SK-N-SH (cell line): ENCODE measurements at regions not wholly inside any gene's neighbourhood (a gene's known extent, or its start where the extent isn't known, plus 50 kb on each side); places are given as distances from the start of the nearest gene placed in this dataset.
A peak's percentile ranks its signal among the peaks of the same experiment; 100 is the strongest.

ENCODE experiments used
- CTCF ChIA-PET: fragments of 300-600, 350-600 bp; formaldehyde crosslinking; extraction: SDS; loops from one replicate; lab custom pipeline; 2021; lab: Yijun Ruan, JAX
- POLR2A ChIA-PET: fragments of 350-600 bp; sonication (Branson Sonifier 250); formaldehyde crosslinking; extraction: SDS; loops from one replicate; lab custom pipeline; 2020; ENCODE audit warnings: antibody characterized with exemption, inconsistent platforms; lab: Yijun Ruan, JAX
- DNase-seq: peaks from one replicate; pipeline ENCODE4 v3.0.0; 2012
- H2AFZ ChIP-seq: fragments of 200-600 bp; sonication (generic); 2 replicates; pipeline ENCODE4 v1.8.1; 2016; ENCODE audit warnings: antibody characterized with exemption, mild to moderate bottlenecking, low read depth
- H3F3A ChIP-seq: fragments of 200-600 bp; sonication (generic); replicated peaks from 2 replicates; pipeline ENCODE3; 2016; ENCODE audit warnings: antibody characterized with exemption, mild to moderate bottlenecking; ENCODE audit not compliant: insufficient read depth
- H3K27ac ChIP-seq, 2 experiments: fragments of 200-500 bp in 1 of 2; fragments of 200-600 bp in 1 of 2; sonication (Bioruptor generic) in 1 of 2; sonication (generic), shearing (Covaris generic) in 1 of 2; 2 replicates each; pipeline versions ENCODE4 v1.5.1 to v1.6.1; 2014 to 2016; ENCODE audit warnings: low read depth in 2 of 2, inconsistent platforms in 1 of 2, low read length in 1 of 2, mild to moderate bottlenecking in 1 of 2, mixed read lengths in 1 of 2
- H3K27me3 ChIP-seq: fragments of 200-600 bp; sonication (generic), shearing (Covaris generic); 2 replicates; pipeline ENCODE4 v1.6.1; 2016; ENCODE audit warnings: mixed run types; ENCODE audit not compliant: insufficient read depth
- H3K36me3 ChIP-seq, 2 experiments: fragments of 200-500 bp in 1 of 2; fragments of 200-600 bp in 1 of 2; sonication (Bioruptor generic) in 1 of 2; sonication (generic) in 1 of 2; replicated peaks in 1 of 2; 2 replicates each; pipeline versions ENCODE3 to v1.5.1; 2014 to 2016; ENCODE audit warnings: low read length in 1 of 2, mild to moderate bottlenecking in 1 of 2; ENCODE audit not compliant: insufficient read depth in 2 of 2, control insufficient read depth in 1 of 2
- H3K4me1 ChIP-seq, 2 experiments: fragments of 200-500 bp in 1 of 2; fragments of 200-600 bp in 1 of 2; sonication (Bioruptor generic) in 1 of 2; sonication (generic), shearing (Covaris generic) in 1 of 2; 2 replicates each; pipeline versions ENCODE4 v1.5.1 to v1.6.1; 2014 to 2016; ENCODE audit warnings: low read depth in 1 of 2, low read length in 1 of 2, mixed run types in 1 of 2; ENCODE audit not compliant: insufficient read depth in 2 of 2, control insufficient read depth in 1 of 2
- H3K4me2 ChIP-seq: fragments of 200-600 bp; sonication (generic), shearing (Covaris generic); 2 replicates; pipeline ENCODE4 v1.6.1; 2017; ENCODE audit warnings: mixed run types
- H3K4me3 ChIP-seq, 2 experiments: fragments of 200-500 bp in 1 of 2; fragments of 200-600 bp in 1 of 2; sonication (Bioruptor generic) in 1 of 2; sonication (generic), shearing (Covaris generic) in 1 of 2; 2 replicates each; pipeline versions ENCODE4 v1.5.1 to v1.8.1; 2014 to 2016; ENCODE audit warnings: low read depth in 2 of 2, inconsistent platforms in 1 of 2, low read length in 1 of 2, mild to moderate bottlenecking in 1 of 2, mixed read lengths in 1 of 2, moderate library complexity in 1 of 2
- H3K79me2 ChIP-seq: fragments of 200-600 bp; sonication (generic); 2 replicates; pipeline ENCODE4 v1.8.1; 2017; ENCODE audit warnings: mild to moderate bottlenecking; ENCODE audit not compliant: insufficient read depth
- H3K9ac ChIP-seq: fragments of 200-600 bp; sonication (generic); 2 replicates; pipeline ENCODE4 v1.6.1; 2017; ENCODE audit warnings: mixed run types
- H3K9me2 ChIP-seq: fragments of 200-600 bp; sonication (generic); 2 replicates; pipeline ENCODE4 v1.6.1; 2017; ENCODE audit warnings: mixed run types
- H3K9me3 ChIP-seq: fragments of 200-600 bp; sonication (generic); 2 replicates; pipeline ENCODE4 v1.6.1; 2017; ENCODE audit warnings: mixed run types, mild to moderate bottlenecking, moderate library complexity
- H4K20me1 ChIP-seq: fragments of 200-600 bp; sonication (generic); 2 replicates; pipeline ENCODE4 v1.6.1; 2017; ENCODE audit warnings: mild to moderate bottlenecking, mixed run types; ENCODE audit not compliant: insufficient read depth
- EZH2phosphoT487 ChIP-seq: fragments of 200-600 bp; sonication (generic); IDR thresholded peaks from 2 replicates; pipeline ENCODE4 v1.6.1; 2017; ENCODE audit warnings: low read depth, mixed run types, mild to moderate bottlenecking, antibody characterized with exemption, moderate library complexity, borderline replicate concordance
- FOXM1 ChIP-seq: IDR thresholded peaks from 2 replicates; pipeline ENCODE4 v1.4.0; 2012; ENCODE audit warnings: low read depth, mild to moderate bottlenecking
- GABPA ChIP-seq: IDR thresholded peaks from 2 replicates; pipeline ENCODE4 v1.4.0; 2012; ENCODE audit warnings: low read depth, mild to moderate bottlenecking
- POLR2AphosphoS5 ChIP-seq: IDR thresholded peaks from 2 replicates; pipeline ENCODE4 v1.6.1; 2012; ENCODE audit warnings: low read depth, low read length
- RCOR1 ChIP-seq: fragments of 150-350 bp; IDR thresholded peaks from 2 replicates; pipeline ENCODE4 v1.6.1; 2017; ENCODE audit warnings: antibody characterized with exemption, low read length
- RXRA ChIP-seq: IDR thresholded peaks from 2 replicates; pipeline ENCODE4 v1.4.0; 2012; ENCODE audit warnings: low read depth, mild to moderate bottlenecking, borderline replicate concordance
- SIN3A ChIP-seq: IDR thresholded peaks from 2 replicates; pipeline ENCODE4 v1.6.1; 2012; ENCODE audit warnings: low read depth, mild to moderate bottlenecking, low read length, moderate library complexity, borderline replicate concordance
- SMC3 ChIP-seq: IDR thresholded peaks from 2 replicates; pipeline ENCODE4 v1.6.1; 2012; ENCODE audit warnings: low read depth, low read length, improper control_type of control experiment
- TAF1 ChIP-seq: IDR thresholded peaks from 2 replicates; pipeline ENCODE4 v1.6.1; 2012; ENCODE audit warnings: low read depth, mild to moderate bottlenecking, low read length, moderate library complexity, borderline replicate concordance
- YY1 ChIP-seq: IDR thresholded peaks from 2 replicates; pipeline ENCODE4 v1.4.0; 2012; ENCODE audit warnings: low read depth, mild to moderate bottlenecking
- WGBS: methylation state at CpG from one replicate; pipeline ENCODE4 v1.1.6; 2017; ENCODE audit warnings: low lambda C conversion rate; 5-methylcytosine and 5-hydroxymethylcytosine counted together
- TF ChIP-seq, protein P1 (sequence below): fragments of 150-350 bp; IDR thresholded peaks from 2 replicates; pipeline ENCODE4 v1.6.1; 2016; ENCODE audit warnings: mild to moderate bottlenecking, low read depth, low read length
- TF ChIP-seq, protein P2 (sequence below): IDR thresholded peaks from 2 replicates; pipeline ENCODE4 v1.4.0; 2012; ENCODE audit warnings: low read depth, borderline replicate concordance
- TF ChIP-seq, protein P3 (sequence below): IDR thresholded peaks from 2 replicates; pipeline ENCODE4; 2012
- TF ChIP-seq, protein P4 (sequence below): IDR thresholded peaks from 2 replicates; pipeline ENCODE4 v1.6.1; 2012; ENCODE audit warnings: mild to moderate bottlenecking, low read depth, low read length, moderate library complexity

DNA sequence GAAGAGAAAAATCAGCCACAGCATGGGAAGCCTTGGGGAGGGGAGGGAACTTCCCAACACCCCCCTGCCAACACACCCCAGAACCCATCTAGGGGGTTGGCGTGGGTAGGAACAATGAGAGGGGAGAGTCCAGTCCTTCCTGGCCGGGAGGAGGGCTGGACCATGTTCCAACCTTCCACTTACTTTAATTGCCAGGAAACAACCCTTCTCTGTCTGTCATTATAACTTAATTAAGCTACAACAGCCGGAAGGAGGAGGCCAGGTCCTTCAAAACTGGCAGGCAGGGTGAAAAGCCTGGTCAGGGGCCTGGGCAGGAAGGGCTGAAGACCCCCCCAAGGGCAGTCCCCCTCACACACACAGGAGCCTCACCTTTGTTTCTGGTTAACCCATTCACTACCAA lies 447.0 kb downstream of the SOX9 start (continued):
- TF ChIP-seq, protein P1, sequence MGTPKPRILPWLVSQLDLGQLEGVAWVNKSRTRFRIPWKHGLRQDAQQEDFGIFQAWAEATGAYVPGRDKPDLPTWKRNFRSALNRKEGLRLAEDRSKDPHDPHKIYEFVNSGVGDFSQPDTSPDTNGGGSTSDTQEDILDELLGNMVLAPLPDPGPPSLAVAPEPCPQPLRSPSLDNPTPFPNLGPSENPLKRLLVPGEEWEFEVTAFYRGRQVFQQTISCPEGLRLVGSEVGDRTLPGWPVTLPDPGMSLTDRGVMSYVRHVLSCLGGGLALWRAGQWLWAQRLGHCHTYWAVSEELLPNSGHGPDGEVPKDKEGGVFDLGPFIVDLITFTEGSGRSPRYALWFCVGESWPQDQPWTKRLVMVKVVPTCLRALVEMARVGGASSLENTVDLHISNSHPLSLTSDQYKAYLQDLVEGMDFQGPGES = no peak
- no peak for TF ChIP-seq SMC3
- TF ChIP-seq RCOR1 = peak; percentile 16; the same call in 1 of the 2 replicates
- TF ChIP-seq, protein P2, sequence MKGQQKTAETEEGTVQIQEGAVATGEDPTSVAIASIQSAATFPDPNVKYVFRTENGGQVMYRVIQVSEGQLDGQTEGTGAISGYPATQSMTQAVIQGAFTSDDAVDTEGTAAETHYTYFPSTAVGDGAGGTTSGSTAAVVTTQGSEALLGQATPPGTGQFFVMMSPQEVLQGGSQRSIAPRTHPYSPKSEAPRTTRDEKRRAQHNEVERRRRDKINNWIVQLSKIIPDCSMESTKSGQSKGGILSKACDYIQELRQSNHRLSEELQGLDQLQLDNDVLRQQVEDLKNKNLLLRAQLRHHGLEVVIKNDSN = no peak
- no peak for TF ChIP-seq TAF1
- no peak for TF ChIP-seq GABPA
- TF ChIP-seq EZH2phosphoT487 = no peak
- TF ChIP-seq, protein P3, sequence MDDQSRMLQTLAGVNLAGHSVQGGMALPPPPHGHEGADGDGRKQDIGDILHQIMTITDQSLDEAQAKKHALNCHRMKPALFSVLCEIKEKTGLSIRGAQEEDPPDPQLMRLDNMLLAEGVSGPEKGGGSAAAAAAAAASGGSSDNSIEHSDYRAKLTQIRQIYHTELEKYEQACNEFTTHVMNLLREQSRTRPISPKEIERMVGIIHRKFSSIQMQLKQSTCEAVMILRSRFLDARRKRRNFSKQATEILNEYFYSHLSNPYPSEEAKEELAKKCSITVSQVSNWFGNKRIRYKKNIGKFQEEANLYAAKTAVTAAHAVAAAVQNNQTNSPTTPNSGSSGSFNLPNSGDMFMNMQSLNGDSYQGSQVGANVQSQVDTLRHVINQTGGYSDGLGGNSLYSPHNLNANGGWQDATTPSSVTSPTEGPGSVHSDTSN = no peak
- TF ChIP-seq SIN3A = no peak

DNA sequence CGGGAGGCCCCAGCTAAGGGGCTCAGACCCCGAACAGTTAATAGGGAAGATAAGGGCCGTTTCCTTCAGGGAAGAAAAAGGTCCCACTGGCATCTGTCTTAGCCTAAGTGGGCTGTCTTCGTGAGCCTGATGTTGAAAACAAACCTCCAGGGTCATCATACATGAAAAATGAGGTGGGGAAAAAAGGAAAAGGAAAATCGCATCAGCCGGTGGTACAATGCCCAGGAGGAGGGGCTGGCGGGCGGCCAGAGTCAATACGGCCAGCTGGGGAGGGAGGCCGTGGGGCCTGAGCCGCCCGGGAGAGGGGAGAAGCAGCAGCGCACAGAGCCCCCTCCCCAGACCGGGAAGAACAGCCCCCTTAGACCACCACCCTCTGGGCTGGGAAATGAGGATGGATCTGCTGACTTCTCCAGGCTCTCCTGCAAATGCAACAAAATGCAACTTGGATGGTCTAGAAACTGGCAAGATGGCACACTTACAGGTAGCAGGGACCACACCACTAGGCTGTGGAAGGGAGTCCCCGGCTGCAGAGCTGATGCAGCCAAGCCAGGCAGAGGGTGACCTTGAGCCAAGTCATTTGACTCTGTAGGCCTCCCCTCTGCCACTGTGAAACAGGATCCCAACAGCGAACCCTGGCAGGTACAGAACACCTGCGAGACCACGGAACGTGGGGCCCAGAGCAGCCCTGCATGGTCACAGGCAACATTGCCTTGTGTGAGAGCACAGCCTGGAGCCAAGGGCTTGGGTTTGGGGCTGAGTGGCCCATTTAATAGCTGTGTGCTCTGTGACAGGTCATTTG lies 448.5 kb downstream of the SOX9 start:
- POLR2A ChIA-PET = no interaction called here
- no peaks in the 10 kb centered on the region for H3F3A ChIP-seq
- TF ChIP-seq YY1 (no peak), RCOR1 (no peak), SIN3A (no peak), RXRA (no peak), POLR2AphosphoS5 (no peak), FOXM1 (no peak), GABPA (no peak)
- TF ChIP-seq, protein P3 = no peak
- TF ChIP-seq, protein P4, sequence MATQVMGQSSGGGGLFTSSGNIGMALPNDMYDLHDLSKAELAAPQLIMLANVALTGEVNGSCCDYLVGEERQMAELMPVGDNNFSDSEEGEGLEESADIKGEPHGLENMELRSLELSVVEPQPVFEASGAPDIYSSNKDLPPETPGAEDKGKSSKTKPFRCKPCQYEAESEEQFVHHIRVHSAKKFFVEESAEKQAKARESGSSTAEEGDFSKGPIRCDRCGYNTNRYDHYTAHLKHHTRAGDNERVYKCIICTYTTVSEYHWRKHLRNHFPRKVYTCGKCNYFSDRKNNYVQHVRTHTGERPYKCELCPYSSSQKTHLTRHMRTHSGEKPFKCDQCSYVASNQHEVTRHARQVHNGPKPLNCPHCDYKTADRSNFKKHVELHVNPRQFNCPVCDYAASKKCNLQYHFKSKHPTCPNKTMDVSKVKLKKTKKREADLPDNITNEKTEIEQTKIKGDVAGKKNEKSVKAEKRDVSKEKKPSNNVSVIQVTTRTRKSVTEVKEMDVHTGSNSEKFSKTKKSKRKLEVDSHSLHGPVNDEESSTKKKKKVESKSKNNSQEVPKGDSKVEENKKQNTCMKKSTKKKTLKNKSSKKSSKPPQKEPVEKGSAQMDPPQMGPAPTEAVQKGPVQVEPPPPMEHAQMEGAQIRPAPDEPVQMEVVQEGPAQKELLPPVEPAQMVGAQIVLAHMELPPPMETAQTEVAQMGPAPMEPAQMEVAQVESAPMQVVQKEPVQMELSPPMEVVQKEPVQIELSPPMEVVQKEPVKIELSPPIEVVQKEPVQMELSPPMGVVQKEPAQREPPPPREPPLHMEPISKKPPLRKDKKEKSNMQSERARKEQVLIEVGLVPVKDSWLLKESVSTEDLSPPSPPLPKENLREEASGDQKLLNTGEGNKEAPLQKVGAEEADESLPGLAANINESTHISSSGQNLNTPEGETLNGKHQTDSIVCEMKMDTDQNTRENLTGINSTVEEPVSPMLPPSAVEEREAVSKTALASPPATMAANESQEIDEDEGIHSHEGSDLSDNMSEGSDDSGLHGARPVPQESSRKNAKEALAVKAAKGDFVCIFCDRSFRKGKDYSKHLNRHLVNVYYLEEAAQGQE = no peak
- peak; percentile 58 for DNase-seq
- H2AFZ ChIP-seq = no peak overlapping the region
- no peak overlapping the region for H3K4me3 ChIP-seq
- WGBS = 62% methylated on average over 19 of the region's 19 CpGs
- peaks cover 25% of the 10 kb centered on the region for H3K79me2 ChIP-seq
- H3K9ac ChIP-seq = no peak overlapping the region
- no peak overlapping the region for H3K27ac ChIP-seq
- H3K9me2 ChIP-seq = no peaks in the 10 kb centered on the region
- no peaks in the 10 kb centered on the region for H4K20me1 ChIP-seq
- no peaks in the 10 kb centered on the region for H3K9me3 ChIP-seq
- peaks cover 0 to 19% of the 10 kb centered on the region in 2 experiments; a peak in 1 of 4 replicates for H3K4me1 ChIP-seq
- no peak overlapping the region for H3K4me2 ChIP-seq
- H3K27me3 ChIP-seq = no peaks in the 10 kb centered on the region
- H3K36me3 ChIP-seq = no peaks in the 10 kb centered on the region
- CTCF ChIA-PET = interaction anchor here (1.1 to 3.9 kb wide), 4 partner anchors 9 to 620 kb away, joined by 3 to 28 read pairs (median 20); no protein-coding TSS in a partner anchor
